GM21717 (cell line): ENCODE measurements at regions not wholly inside any gene's neighbourhood (a gene's known extent, or its start where the extent isn't known, plus 50 kb on each side); places are given as distances from the start of the nearest gene placed in this dataset.

ENCODE experiments used
- ATAC-seq: cut with Tn5 transposase; IDR thresholded peaks from one replicate; pipeline ENCODE4 v1.9.1; 2021; ENCODE audit warnings: mild to moderate bottlenecking, moderate library complexity; ENCODE audit not compliant: unreplicated experiment

GRCh38 chr13:33686772-33687480 is 131.0 kb upstream of the RFC3 start:
- no peak for ATAC-seq

- no peak for ATAC-seq
Measured at GRCh38 chr13:33690354-33690753, 127.6 kb upstream of the RFC3 start.

GRCh38 chr13:33691980-33692379 is 126.0 kb upstream of the RFC3 start:
- no peak for ATAC-seq

- ATAC-seq = no peak
Measured at GRCh38 chr13:33692531-33692930, 125.4 kb upstream of the RFC3 start.

- ATAC-seq = no peak
Measured at GRCh38 chr13:33694546-33694945, 123.4 kb upstream of the RFC3 start.

GRCh38 chr13:33696530-33696929 is 121.4 kb upstream of the RFC3 start:
- no peak for ATAC-seq

GRCh38 chr13:33697926-33698325 is 120.0 kb upstream of the RFC3 start:
- ATAC-seq = no peak

GRCh38 chr13:33707449-33707848 is 110.5 kb upstream of the RFC3 start:
- ATAC-seq = no peak

GRCh38 chr13:33710924-33711323 is 107.0 kb upstream of the RFC3 start:
- no peak for ATAC-seq

GRCh38 chr13:33711436-33711835 is 106.5 kb upstream of the RFC3 start:
- ATAC-seq = no peak

- ATAC-seq = no peak
Measured at GRCh38 chr13:33717775-33718174, 100.2 kb upstream of the RFC3 start.

- ATAC-seq = no peak
Measured at GRCh38 chr13:33721724-33722123, 96.2 kb upstream of the RFC3 start.

- no peak for ATAC-seq
Measured at GRCh38 chr13:33722216-33722915, 95.6 kb upstream of the RFC3 start.

GRCh38 chr13:33723365-33723764 is 94.6 kb upstream of the RFC3 start:
- no peak for ATAC-seq

GRCh38 chr13:33723772-33724435 is 94.0 kb upstream of the RFC3 start:
- peak; percentile 69 for ATAC-seq

- no peak for ATAC-seq
Measured at GRCh38 chr13:33725340-33725739, 92.6 kb upstream of the RFC3 start.

- no peak for ATAC-seq
Measured at GRCh38 chr13:33727297-33728083, 90.5 kb upstream of the RFC3 start.

GRCh38 chr13:33728271-33729037 is 89.5 kb upstream of the RFC3 start:
- peak; percentile 87 for ATAC-seq

GRCh38 chr13:33730147-33730546 is 87.8 kb upstream of the RFC3 start:
- no peak for ATAC-seq

GRCh38 chr13:33730619-33731018 is 87.3 kb upstream of the RFC3 start:
- ATAC-seq = no peak

- no peak for ATAC-seq
Measured at GRCh38 chr13:33735276-33735675, 82.7 kb upstream of the RFC3 start.
